Motor neuron (in vitro differentiated cells): ENCODE measurements at regions not wholly inside any gene's neighbourhood (a gene's known extent, or its start where the extent isn't known, plus 50 kb on each side); places are given as distances from the start of the nearest gene placed in this dataset.

Experiments used
- ATAC-seq, 8 experiments: fragments of 200-7000 bp; cut with Tn5 transposase; replicated peaks in 6 of 8; 2 replicates each; pipeline ENCODE4 v1.8.0; 2021; ENCODE audit warnings: mild to moderate bottlenecking in 8 of 8, moderate library complexity in 8 of 8
- H3K27ac ChIP-seq, 2 donors: fragments of 250-450 bp; sonication (Bioruptor Pico); 2 replicates each; pipeline ENCODE4 v1.9.0; 2021; ENCODE audit warnings: antibody characterized with exemption in 2 of 2, mild to moderate bottlenecking in 2 of 2, moderate library complexity in 1 of 2
- H3K4me1 ChIP-seq, 2 donors: fragments of 250-450 bp; sonication (Bioruptor Pico); replicated peaks in 1 of 2; 2 replicates each; pipeline ENCODE4 v1.6.1; 2021; ENCODE audit warnings: antibody characterized with exemption in 2 of 2, mild to moderate bottlenecking in 2 of 2, moderate library complexity in 1 of 2
- H3K4me3 ChIP-seq, 5 donors: fragments of 250-450 bp; sonication (Bioruptor Pico); 2 replicates each; pipeline ENCODE4 v1.9.0; 2021; ENCODE audit warnings: antibody characterized with exemption in 5 of 5, mild to moderate bottlenecking in 5 of 5, moderate library complexity in 4 of 5
- WGBS, 10 experiments: fragments of 450-650 bp; shearing (Covaris generic); methylation state at CpG; one replicate each; pipeline ENCODE4 v1.0.0; 2022; 5-methylcytosine and 5-hydroxymethylcytosine counted together
- in situ Hi-C, 9 experiments: fragments of 400-800 bp; cut with MboI; loops; one replicate each; pipeline ENCODE4 v1.15.0; 2021; ENCODE audit warnings: low sequenced_read_pairs in 9 of 9, low pct_unique_long_range_greater_than_20kb in 2 of 9; ENCODE audit not compliant: unreplicated experiment in 9 of 9

DNA sequence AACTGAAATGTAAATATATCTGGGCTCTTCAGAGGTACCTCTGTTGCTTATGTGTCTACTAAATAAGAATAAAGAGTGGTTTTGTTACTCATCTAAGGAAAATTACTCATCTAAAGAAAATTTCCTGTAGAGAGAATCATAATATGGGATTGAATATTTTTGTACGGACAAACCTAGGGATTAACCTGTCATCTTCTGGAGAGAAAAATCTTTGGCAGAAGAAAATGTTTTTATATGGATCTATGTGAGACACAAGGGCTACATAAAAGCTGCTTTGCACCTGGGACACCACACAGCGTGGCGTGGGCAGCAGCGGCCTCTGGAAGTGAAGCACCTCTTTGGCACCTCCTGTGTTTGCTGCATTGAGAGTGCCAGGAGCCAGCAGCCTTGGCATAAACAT is 242.9 kb upstream of the DACH1 start:
- ATAC-seq, result no peak
- H3K27ac ChIP-seq, result no peak overlapping the region
- in situ Hi-C loops, result no loop called here
- H3K4me1 ChIP-seq, result no peaks in the 10 kb centered on the region
- H3K4me3 ChIP-seq, result no peak overlapping the region
- 11 to 100% (median 88%) methylated on average over 1 to 4 of the region's 4 CpGs; no CpG with 5 or more reads in 1 of the 10 experiments for WGBS, 10 experiments

DNA sequence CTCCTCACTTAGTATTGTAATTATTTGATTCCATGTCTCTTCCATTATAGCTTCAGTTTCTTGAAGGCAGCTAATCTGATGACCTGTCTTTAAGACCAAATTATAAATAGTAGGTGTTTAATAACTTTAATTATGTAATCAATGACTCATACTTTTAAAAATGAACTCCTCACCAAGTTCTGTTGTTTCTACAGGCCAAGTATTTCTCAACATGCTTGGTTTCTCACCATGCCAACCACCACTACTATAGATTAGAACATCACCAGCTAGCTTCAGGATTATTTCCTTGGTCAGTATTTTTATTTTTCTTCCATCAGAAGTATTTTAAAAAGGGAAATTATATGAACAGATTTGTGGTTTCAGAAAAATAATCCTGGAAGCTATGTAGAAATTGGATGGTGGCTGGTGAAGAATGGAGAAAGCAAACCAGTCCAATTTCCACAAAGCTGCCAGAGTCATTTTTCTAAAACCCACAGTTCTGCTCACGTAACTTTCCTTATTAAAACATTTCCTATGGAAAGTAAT is 237.7 kb upstream of the DACH1 start:
- WGBS, 10 experiments, result 0 to 100% (median 57%) methylated on average over 1 of the region's 1 CpG; no CpG with 5 or more reads in 5 of the 10 experiments
- in situ Hi-C loops, result no loop called here
- no peaks in the 10 kb centered on the region for H3K4me1 ChIP-seq
- no peak for ATAC-seq
- no peak overlapping the region for H3K27ac ChIP-seq
- no peak overlapping the region for H3K4me3 ChIP-seq

DNA sequence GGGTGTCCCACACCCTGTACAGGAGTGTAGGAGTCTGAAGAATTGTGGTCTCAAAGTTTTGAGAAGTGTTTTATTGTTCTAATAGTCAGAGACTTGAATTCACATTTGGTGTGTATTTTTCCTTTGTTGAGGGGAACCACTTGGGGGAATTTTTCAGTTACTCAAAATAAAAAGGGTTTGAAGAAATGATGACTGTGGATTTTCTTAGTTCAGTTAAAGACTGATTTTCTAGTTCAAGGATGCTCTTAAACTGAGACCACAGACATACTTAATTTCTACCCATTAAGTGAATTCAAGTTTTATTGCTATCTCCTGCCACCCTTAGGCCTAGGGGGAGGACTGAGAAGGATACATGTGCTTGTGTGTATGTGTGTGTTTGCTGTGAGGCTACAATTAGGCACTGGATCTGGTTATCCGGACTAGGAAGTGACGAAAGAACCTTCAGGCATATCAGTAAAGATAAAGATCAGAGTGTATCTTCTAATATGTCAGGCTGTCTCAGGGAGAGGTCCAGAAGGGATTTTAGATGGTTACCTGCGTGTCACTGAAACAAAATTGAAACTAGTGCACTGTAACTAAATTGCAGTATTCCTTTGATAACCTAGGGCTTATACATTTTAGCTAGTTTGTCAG is 234.9 kb upstream of the DACH1 start:
- Histone ChIP-seq H3K27ac (no peak overlapping the region), H3K4me1 (no peaks in the 10 kb centered on the region), H3K4me3 (no peak overlapping the region)
- in situ Hi-C loops, result no loop called here
- ATAC-seq, result no peak
- WGBS, 10 experiments, result 0 to 96% (median 80%) methylated on average over 1 to 3 of the region's 3 CpGs; no CpG with 5 or more reads in 1 of the 10 experiments

DNA sequence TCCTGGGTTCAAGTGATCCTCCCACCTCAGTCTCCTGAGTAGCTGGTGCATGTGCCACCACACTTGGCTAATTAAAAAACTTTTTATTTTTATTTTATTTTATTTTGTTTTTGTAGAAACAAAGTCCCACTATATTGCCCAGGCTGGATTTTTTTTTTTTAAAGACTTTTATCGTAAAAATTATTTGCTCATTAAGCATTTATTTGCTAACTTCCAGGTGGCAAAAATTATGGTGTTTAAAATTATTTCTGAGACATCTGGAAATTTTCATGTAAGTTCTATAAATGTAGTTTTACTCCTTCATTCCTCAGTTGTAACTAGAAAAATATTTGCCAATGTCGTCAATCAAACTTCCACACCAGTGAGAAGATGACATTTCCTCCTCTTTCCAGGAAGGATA is 233.3 kb upstream of the DACH1 start:
- in situ Hi-C loops, result no loop called here
- no peaks in the 10 kb centered on the region for H3K4me1 ChIP-seq
- WGBS, 10 experiments, result 0 to 100% (median 39%) methylated on average over 1 to 2 of the region's 2 CpGs; no CpG with 5 or more reads in 1 of the 10 experiments
- no peak for ATAC-seq
- no peak overlapping the region for H3K27ac ChIP-seq
- H3K4me3 ChIP-seq, result no peak overlapping the region

DNA sequence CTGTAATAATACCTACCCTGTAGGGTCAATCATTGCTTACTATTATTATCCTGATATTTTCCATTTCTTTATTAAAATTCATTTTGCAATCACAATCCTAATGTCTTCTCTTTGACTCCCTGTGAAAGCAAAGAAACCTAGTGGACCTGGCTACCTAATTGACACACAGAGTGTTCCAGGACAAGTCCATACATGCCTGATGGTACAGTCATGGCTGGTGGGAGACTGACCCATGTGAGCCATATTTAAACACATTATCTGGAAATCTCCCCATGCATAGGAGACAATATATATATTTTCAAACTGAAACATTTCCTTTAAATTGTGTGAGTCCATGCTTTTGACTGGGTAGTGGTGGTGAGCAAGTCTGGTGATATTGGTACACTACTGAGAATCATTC is 230.6 kb upstream of the DACH1 start:
- in situ Hi-C loops, result no loop called here
- no peak overlapping the region for H3K4me3 ChIP-seq
- no peak overlapping the region for H3K27ac ChIP-seq
- peak in 1 of 8 experiments; percentile 22 for ATAC-seq
- H3K4me1 ChIP-seq, result no peaks in the 10 kb centered on the region

DNA sequence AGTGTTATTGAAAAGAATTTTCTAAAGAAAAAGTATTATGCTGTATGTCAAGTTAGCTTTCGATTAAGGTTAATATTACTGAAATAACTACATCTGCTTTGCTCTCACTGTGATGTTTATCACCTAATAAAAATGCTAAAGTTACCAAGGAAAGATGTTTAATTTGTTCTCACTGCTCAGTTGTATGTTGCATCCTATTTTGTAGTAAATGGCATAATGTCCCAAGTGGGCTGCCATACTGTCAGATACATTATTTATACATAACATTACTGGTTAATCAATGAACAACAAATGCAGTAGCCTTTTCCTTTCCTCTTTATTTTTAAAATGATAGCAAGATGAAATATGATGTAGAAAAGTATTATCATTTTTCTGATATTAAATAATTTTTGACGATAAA is 226.3 kb upstream of the DACH1 start:
- peak in 1 of 8 experiments; percentile 63 for ATAC-seq
- WGBS, 10 experiments, result 44 to 100% (median 80%) methylated on average over 2 of the region's 2 CpGs
- in situ Hi-C loops, result no loop called here

DNA sequence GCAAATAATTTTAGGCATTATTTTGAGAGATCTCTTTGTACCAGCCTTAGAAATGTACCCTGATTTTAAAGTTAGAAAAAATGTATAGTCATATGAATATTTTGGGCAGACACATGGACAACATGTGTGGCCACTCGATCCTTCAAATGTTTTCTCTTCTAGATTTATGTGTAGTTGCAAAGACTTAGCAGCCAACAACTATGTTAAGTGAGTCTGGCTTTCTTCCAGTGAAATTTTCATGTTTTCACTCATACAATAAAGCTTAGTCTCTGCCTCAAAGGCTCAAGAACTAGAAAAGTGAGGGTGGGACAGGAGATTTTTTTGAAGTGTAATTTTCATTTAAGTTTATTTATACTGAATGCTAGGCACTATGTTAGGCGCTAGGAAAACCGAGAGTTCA is 207.7 kb upstream of the DACH1 start:
- ATAC-seq, result peak in 2 of 8 experiments; percentile 17 to 84
- WGBS, 10 experiments, result 0 to 100% (median 33%) methylated on average over 1 to 3 of the region's 3 CpGs; no CpG with 5 or more reads in 2 of the 10 experiments
- H3K27ac ChIP-seq, result no peak overlapping the region
- in situ Hi-C loops, result no loop called here
- no peak overlapping the region for H3K4me3 ChIP-seq
- H3K4me1 ChIP-seq, result peaks cover 14 to 38% of the 10 kb centered on the region in 2 donors

More for the DNA sequence above, 226.3 kb upstream of the DACH1 start:
- no peak overlapping the region for H3K27ac ChIP-seq
- H3K4me3 ChIP-seq, result no peak overlapping the region
- H3K4me1 ChIP-seq, result no peaks in the 10 kb centered on the region

DNA sequence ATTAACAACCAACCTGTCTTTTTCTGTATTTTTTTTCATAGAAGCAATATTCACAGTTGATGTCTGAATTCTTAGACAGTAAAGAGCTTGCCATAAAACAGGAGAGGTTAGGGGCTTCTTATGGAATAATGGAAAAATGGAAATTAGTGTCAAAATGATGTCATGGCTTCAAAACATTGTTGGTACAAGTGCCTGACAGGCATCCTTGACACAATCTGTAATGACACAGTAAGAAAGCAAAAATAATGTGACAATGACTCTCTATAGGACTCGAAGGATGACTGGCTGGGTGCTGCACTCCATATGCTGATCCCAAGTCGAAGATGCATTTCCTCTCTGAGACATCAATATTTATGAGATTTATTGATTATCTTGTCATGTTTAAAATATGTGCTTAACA is 205.3 kb upstream of the DACH1 start:
- Histone ChIP-seq H3K4me1 (peaks cover 14 to 38% of the 10 kb centered on the region in 2 donors), H3K4me3 (no peak overlapping the region), H3K27ac (peak overlapping the region; percentile 23 to 27)
- WGBS, 10 experiments, result 0 to 73% (median 45%) methylated on average over 1 to 2 of the region's 2 CpGs; no CpG with 5 or more reads in 2 of the 10 experiments
- ATAC-seq, result peak in 5 of 8 experiments; percentile 32 to 90 (median 82)
- in situ Hi-C loops, result no loop called here

DNA sequence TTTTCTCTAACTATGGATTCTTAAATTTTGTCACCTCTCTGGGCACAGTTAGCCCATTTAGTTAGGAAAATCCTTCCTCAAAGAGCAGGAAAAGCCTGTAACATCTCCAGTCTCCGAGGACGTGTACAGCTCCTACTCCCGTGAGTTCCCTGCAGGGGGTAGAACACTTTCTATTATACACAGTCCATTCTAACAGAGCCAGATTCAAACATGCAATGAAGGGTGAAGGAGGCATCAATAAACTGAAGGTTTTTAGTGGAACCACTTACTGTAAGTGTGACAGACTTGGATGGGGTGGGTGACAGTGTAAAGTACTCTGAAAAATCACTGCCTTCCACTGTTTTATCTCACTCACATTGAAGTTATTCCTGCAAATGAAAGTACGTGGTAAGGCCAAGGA is 204.7 kb upstream of the DACH1 start:
- peak in 5 of 8 experiments; percentile 34 to 56 (median 46) for ATAC-seq

DNA sequence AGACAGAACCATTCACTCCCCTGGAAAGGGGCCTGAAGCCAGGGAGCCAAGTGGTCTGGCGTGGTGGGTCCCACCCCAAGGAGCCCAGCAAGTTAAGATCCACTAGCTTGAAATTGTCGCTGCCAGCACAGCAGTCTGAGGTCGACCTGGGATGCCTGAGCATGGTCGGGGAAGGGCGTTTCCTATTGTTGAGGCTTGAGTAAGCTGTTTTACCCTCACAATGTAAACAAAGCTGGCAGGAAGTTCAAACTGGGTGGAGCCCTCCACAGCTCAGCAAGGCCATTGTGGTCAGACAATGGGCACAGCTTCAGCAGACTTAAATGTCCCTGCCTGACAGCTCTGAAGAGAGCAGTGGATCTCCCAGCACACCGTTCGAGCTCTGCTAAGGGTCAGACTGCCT is 195.6 kb upstream of the DACH1 start:
- peak in 4 of 8 experiments; percentile 13 to 33 (median 22) for ATAC-seq
- WGBS, 10 experiments, result 0 to 52% (median 21%) methylated on average over 1 to 6 of the region's 7 CpGs; no CpG with 5 or more reads in 3 of the 10 experiments
- in situ Hi-C loops, result no loop called here
- Histone ChIP-seq H3K4me3 (no peak overlapping the region), H3K4me1 (no peaks in the 10 kb centered on the region), H3K27ac (no peak overlapping the region)

More for the DNA sequence above, 204.7 kb upstream of the DACH1 start:
- Histone ChIP-seq H3K27ac (peak overlapping the region; percentile 14 to 27), H3K4me1 (peaks cover 14 to 38% of the 10 kb centered on the region in 2 donors), H3K4me3 (no peak overlapping the region)
- in situ Hi-C loops, result no loop called here
- 0 to 77% (median 43%) methylated on average over 1 to 4 of the region's 4 CpGs; no CpG with 5 or more reads in 1 of the 10 experiments for WGBS, 10 experiments

DNA sequence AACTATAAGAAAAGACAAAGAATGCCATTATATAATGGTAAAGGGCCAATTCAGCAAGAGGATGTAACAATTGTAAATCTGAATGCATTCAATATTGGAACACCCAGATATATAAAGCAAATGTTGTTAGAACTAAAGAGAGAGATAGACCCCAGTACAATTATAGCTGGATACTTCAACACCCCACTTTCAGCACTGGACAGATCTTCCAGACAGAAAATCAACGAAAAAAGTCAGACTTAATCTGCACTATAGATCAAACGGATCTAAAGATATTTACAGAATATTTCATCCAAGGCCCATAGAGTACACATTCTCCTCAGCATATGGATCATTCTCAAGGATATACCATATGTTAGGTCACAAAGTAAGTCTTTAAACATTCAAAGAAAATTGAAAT is 194.6 kb upstream of the DACH1 start:
- Histone ChIP-seq H3K4me1 (no peaks in the 10 kb centered on the region), H3K4me3 (no peak overlapping the region), H3K27ac (no peak overlapping the region)
- ATAC-seq, result no peak
- in situ Hi-C loops, result no loop called here
- WGBS, 10 experiments, result 0 to 100% (median 67%) methylated on average over 1 to 2 of the region's 2 CpGs; no CpG with 5 or more reads in 1 of the 10 experiments

DNA sequence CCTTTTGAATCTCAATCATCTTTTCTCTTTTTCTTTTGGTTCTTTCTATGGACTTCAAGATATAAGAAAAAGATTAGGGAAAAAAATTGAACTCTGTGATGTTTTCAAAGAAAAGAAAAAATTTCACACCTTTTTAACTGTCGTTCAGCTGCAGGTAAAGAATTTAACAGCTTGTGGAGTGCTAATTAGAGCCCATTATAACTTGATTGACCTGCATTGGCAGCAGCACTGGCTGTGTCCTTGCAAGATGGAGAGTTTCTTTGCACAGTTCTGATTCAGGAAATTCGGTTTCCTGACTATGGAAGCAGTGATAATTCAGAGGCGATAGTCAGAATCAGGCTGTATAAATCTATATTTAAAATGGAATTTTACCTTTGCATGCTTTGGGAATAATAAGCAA is 183.2 kb upstream of the DACH1 start:
- Histone ChIP-seq H3K4me1 (peaks cover 0 to 5% of the 10 kb centered on the region in 2 donors), H3K27ac (no peak overlapping the region), H3K4me3 (no peak overlapping the region)
- in situ Hi-C loops, result no loop called here
- no peak for ATAC-seq
- 0 to 100% (median 66%) methylated on average over 1 to 3 of the region's 3 CpGs for WGBS, 10 experiments

DNA sequence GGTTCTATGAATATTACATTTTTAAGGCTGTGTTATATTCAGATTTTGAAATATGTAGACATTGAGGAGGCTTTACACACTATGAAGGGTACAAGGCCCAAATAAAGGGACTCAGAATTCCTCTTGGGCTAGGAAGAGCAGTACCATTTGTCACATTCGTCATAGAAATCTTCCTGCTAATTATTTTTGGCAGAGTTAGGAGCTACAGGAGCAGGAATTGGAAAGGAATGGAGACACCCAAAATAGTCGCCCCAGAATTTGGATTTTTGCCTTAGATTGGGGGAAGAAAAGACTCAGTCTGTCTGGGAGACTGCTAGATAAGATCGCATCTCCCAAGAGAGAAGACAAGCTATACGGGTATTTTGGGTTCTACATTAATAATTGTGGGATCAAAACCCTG is 176.4 kb upstream of the DACH1 start:
- no peak overlapping the region for H3K27ac ChIP-seq
- no peak for ATAC-seq
- WGBS, 10 experiments, result 0 to 100% (median 76%) methylated on average over 1 to 4 of the region's 4 CpGs; no CpG with 5 or more reads in 1 of the 10 experiments
- no peak overlapping the region for H3K4me3 ChIP-seq
- peaks cover 0 to 5% of the 10 kb centered on the region in 2 donors for H3K4me1 ChIP-seq
- in situ Hi-C loops, result no loop called here

DNA sequence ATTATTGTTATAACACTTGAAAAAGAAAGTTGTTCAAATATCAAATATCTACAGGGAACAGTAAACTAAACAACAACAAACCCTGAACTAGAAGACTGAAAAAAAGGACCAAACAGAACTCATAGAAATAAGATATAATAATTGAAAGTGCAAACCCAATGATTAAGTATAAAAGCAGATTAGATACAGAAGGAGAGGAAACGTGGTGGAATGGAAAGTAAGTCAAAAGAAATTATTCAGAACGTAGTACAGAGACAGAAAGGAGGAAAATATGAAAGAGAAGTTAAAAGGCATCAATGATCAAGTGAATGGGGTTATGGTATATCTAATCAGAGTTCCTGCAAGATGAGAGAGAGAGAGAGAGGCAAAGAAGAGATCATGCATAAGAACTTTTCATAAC is 174.2 kb upstream of the DACH1 start:
- no peak overlapping the region for H3K4me3 ChIP-seq
- in situ Hi-C loops, result no loop called here
- peaks cover 0 to 1% of the 10 kb centered on the region in 2 donors for H3K4me1 ChIP-seq
- ATAC-seq, result no peak
- 2 to 80% (median 55%) methylated on average over 1 to 2 of the region's 2 CpGs for WGBS, 10 experiments
- no peak overlapping the region for H3K27ac ChIP-seq
